Neural progenitor cell (in vitro differentiated cells): ENCODE measurements at regions not wholly inside any gene's neighbourhood (a gene's known extent, or its start where the extent isn't known, plus 50 kb on each side); places are given as distances from the start of the nearest gene placed in this dataset.

Experiments
- CTCF ChIP-seq: fragments of 200-600 bp; sonication (generic); IDR thresholded peaks from 2 replicates; pipeline ENCODE4 v1.5.1; 2017; ENCODE audit warnings: antibody characterized with exemption, mild to moderate bottlenecking
- EZH2 ChIP-seq: fragments of 200-600 bp; sonication (generic); IDR thresholded peaks from 2 replicates; pipeline ENCODE4 v1.6.1; 2017; ENCODE audit warnings: antibody characterized with exemption, mild to moderate bottlenecking, moderate library complexity
- EZH2phosphoT487 ChIP-seq: fragments of 200-600 bp; sonication (generic); IDR thresholded peaks from 2 replicates; pipeline ENCODE4 v1.6.1; 2017; ENCODE audit warnings: antibody characterized with exemption

GRCh38 chr14:97582022-97582421 is 784.8 kb downstream of the VRK1 start:
- TF ChIP-seq CTCF (no peak), EZH2phosphoT487 (no peak), EZH2 (no peak)
